Transverse colon (tissue), 4 donors: ENCODE measurements at regions not wholly inside any gene's neighbourhood (a gene's known extent, or its start where the extent isn't known, plus 50 kb on each side); places are given as distances from the start of the nearest gene placed in this dataset.

Source experiments
- DNase-seq: peaks from one replicate; pipeline ENCODE4 v3.0.0-alpha.2; 2019
- H3K27ac ChIP-seq, 4 donors: fragments of 200-600 bp; sonication (generic); 2 replicates each; pipeline ENCODE4 v1.5.1; 2016 to 2018; ENCODE audit warnings: inconsistent platforms in 4 of 4
- H3K27me3 ChIP-seq: fragments of 200-600 bp; sonication (generic); 2 replicates; pipeline ENCODE4 v1.5.1; 2017; ENCODE audit warnings: inconsistent platforms
- H3K36me3 ChIP-seq, 4 donors: fragments of 200-600 bp; sonication (generic); 2 replicates each; pipeline ENCODE4 v1.5.1; 2017 to 2019; ENCODE audit warnings: inconsistent platforms in 4 of 4
- H3K4me1 ChIP-seq, 4 donors: fragments of 200-600 bp; sonication (generic); 2 replicates each; pipeline ENCODE4 v1.5.1; 2017 to 2020; ENCODE audit warnings: inconsistent platforms in 4 of 4
- H3K4me3 ChIP-seq, 4 donors: fragments of 200-600 bp; sonication (generic); 1 replicate in 1 of 4; 2 replicates in 3 of 4; pipeline versions ENCODE4 v1.5.1 to v1.6.1; 2017 to 2019; ENCODE audit warnings: inconsistent platforms in 4 of 4
- H3K9me3 ChIP-seq, 2 donors: fragments of 200-600 bp; sonication (generic); 2 replicates each; pipeline ENCODE4 v1.5.1; 2017 to 2019; ENCODE audit warnings: inconsistent platforms in 2 of 2
- CTCF ChIP-seq, 5 experiments: fragments of 200-600 bp in 3 of 5; fragments of 450-650 bp in 2 of 5; sonication (generic) in 3 of 5; IDR thresholded peaks; 1 replicate in 2 of 5; 2 replicates in 3 of 5; pipeline ENCODE4 v1.5.1; 2016 to 2017; ENCODE audit warnings: antibody characterized with exemption in 5 of 5, inconsistent platforms in 3 of 5, mild to moderate bottlenecking in 2 of 5, moderate library complexity in 1 of 5
- EP300 ChIP-seq: sonication (generic); formaldehyde crosslinking; IDR thresholded peaks from one replicate; pipeline ENCODE4 v1.6.1; 2017; ENCODE audit warnings: antibody characterized with exemption, low read depth
- POLR2A ChIP-seq: fragments of 450-650 bp; IDR thresholded peaks from one replicate; pipeline ENCODE4 v1.6.1; 2016; ENCODE audit warnings: antibody characterized with exemption, mild to moderate bottlenecking, moderate library complexity
- POLR2AphosphoS5 ChIP-seq, 3 donors: sonication (generic); formaldehyde crosslinking; IDR thresholded peaks; one replicate each; pipeline ENCODE4 v1.6.1; 2016; ENCODE audit warnings: antibody characterized with exemption in 3 of 3
- WGBS, 2 donors: methylation state at CpG; one replicate each; pipeline ENCODE4 v1.1.5; 2018; ENCODE audit warnings: low coverage in 1 of 2; 5-methylcytosine and 5-hydroxymethylcytosine counted together
- in situ Hi-C, 4 donors: fragments of 200-750 bp; cut with MboI; loops; one replicate each; pipeline versions ENCODE4 v1.15.0 to v1.15.1; 2017; ENCODE audit warnings: low sequenced_read_pairs in 3 of 4, low pct_ligation_motif_present in 1 of 4, low pct_unique_long_range_greater_than_20kb in 1 of 4
- intact Hi-C: fragments of 100-400 bp; cut with DNase I; formaldehyde crosslinking; loops from one replicate; pipeline ENCODE4 v1.15.1; 2023; ENCODE audit warnings: low total_unique reads

- Histone ChIP-seq H3K9me3 (no peaks in the 10 kb centered on the region), H3K27ac (no peak overlapping the region), H3K36me3 (no peaks in the 10 kb centered on the region), H3K4me3 (no peak overlapping the region), H3K4me1 (no peaks in the 10 kb centered on the region), H3K27me3 (no peaks in the 10 kb centered on the region)
- no peak for DNase-seq
- TF ChIP-seq EP300 (no peak), POLR2A (no peak), CTCF (IDR thresholded peaks at IDR 0.05) (no peak), POLR2AphosphoS5 (IDR thresholded peaks at IDR 0.05) (no peak)
- in situ Hi-C loops (no loop called here), intact Hi-C loops (no loop called here)
- 64 to 100% methylated on average over 2 of the region's 2 CpGs for WGBS, 2 donors
Measured at GRCh38 chr17:70795620-70796019, 626.3 kb downstream of the KCNJ2 start.

DNA sequence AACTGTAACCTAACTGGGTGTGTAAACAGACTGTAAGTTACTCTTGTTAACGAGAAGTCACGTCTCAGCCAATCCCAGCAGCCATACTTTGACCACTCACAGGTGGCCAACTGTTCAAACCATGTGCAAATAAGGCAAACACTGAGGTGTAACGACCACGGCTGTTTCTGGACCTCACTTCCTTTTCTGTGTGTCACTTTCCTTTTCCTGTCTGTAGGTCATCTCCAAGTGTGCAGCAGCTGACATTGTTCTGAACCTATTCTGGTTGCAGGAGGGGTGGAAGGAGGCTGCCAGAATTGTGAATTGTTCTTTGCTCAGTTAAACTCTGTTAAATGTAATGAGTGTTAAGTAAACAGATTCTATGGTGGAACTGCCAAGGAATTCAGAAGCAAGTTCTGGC lies 627.4 kb downstream of the KCNJ2 start:
- Histone ChIP-seq H3K9me3 (no peaks in the 10 kb centered on the region), H3K27me3 (no peaks in the 10 kb centered on the region), H3K4me1 (no peaks in the 10 kb centered on the region), H3K4me3 (no peak overlapping the region), H3K27ac (no peak overlapping the region), H3K36me3 (no peaks in the 10 kb centered on the region)
- intact Hi-C loops = no loop called here
- 66% methylated on average over 4 of the region's 4 CpGs; no CpG with 5 or more reads in 1 of the 2 donors for WGBS, 2 donors
- no peak for DNase-seq
- in situ Hi-C loops = no loop called here
- TF ChIP-seq EP300 (no peak), POLR2AphosphoS5 (IDR thresholded peaks at IDR 0.05) (no peak), POLR2A (no peak), CTCF (IDR thresholded peaks at IDR 0.05) (no peak)

GRCh38 chr17:70797166-70797565 lies 627.8 kb downstream of the KCNJ2 start:
- DNase-seq = no peak
- Histone ChIP-seq H3K27me3 (no peaks in the 10 kb centered on the region), H3K9me3 (no peaks in the 10 kb centered on the region), H3K4me1 (no peaks in the 10 kb centered on the region), H3K36me3 (no peaks in the 10 kb centered on the region), H3K27ac (no peak overlapping the region), H3K4me3 (no peak overlapping the region)
- 70 to 75% methylated on average over 3 to 5 of the region's 5 CpGs for WGBS, 2 donors
- in situ Hi-C loops = no loop called here
- TF ChIP-seq CTCF (IDR thresholded peaks at IDR 0.05) = no peak
- TF ChIP-seq EP300 = no peak
- no peak for TF ChIP-seq POLR2AphosphoS5 (IDR thresholded peaks at IDR 0.05)
- no peak for TF ChIP-seq POLR2A
- intact Hi-C loops = no loop called here

DNA sequence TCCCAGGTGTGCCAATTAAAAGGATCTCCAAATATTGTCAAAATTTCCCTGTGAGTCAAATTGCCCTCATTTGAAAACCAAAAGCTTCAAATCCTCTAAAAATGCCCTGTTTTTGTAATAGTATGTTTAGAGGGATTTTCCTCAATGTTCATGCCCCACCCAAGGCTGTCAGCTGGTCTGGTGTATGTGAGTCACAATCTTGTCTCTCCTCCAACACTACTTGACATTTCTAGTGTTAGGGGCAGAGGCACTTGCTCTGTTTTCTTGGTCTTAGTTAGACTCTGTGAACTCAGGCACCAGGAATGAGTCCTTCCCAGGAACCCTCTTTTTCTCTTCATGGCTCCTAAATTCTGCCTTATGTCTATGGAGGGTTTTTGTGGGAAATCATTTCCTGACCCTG lies 634.8 kb downstream of the KCNJ2 start:
- intact Hi-C loops = no loop called here
- in situ Hi-C loops = no loop called here
- Histone ChIP-seq H3K9me3 (no peaks in the 10 kb centered on the region), H3K4me3 (no peak overlapping the region), H3K27ac (no peak overlapping the region), H3K27me3 (no peaks in the 10 kb centered on the region), H3K36me3 (no peaks in the 10 kb centered on the region), H3K4me1 (no peaks in the 10 kb centered on the region)
- TF ChIP-seq EP300 (no peak), POLR2AphosphoS5 (IDR thresholded peaks at IDR 0.05) (no peak), CTCF (IDR thresholded peaks at IDR 0.05) (no peak), POLR2A (no peak)
- no peak for DNase-seq
